OCI-LY7 (cell line): ENCODE measurements at regions not wholly inside any gene's neighbourhood (a gene's known extent, or its start where the extent isn't known, plus 50 kb on each side); places are given as distances from the start of the nearest gene placed in this dataset.

Source experiments
- BruUV-seq: library from RNA; stranded (reverse); fragments of 400-500 nt; replicated peaks from 2 replicates; lab custom pipeline; 2021; lab: Mats Ljungman, UMichigan
- CTCF ChIA-PET: fragments of 300-600 bp; sonication (Branson Sonifier 250); formaldehyde crosslinking; loops from one replicate; lab custom pipeline; 2022; ENCODE audit warnings: antibody characterized with exemption; ENCODE audit not compliant: unreplicated experiment; lab: Charles Lee
- POLR2A ChIA-PET: fragments of 300-600 bp; sonication (Branson Sonifier 250); formaldehyde crosslinking; loops from one replicate; lab custom pipeline; 2022; ENCODE audit warnings: antibody characterized with exemption; lab: Charles Lee
- DNase-seq: peaks from one replicate; pipeline ENCODE4 v3.0.0-alpha.2; 2015; ENCODE audit warnings: low spot score
- H2AFZ ChIP-seq: fragments of 200-600 bp; sonication (generic), shearing (Covaris generic); 2 replicates; pipeline ENCODE4 v1.6.1; 2014; ENCODE audit warnings: mild to moderate bottlenecking, antibody characterized with exemption, low read length, moderate library complexity
- H3K27ac ChIP-seq: fragments of 200-600 bp; sonication (generic); 2 replicates; pipeline ENCODE4 v1.5.1; 2014; ENCODE audit warnings: mixed run types, low read depth, mild to moderate bottlenecking, moderate library complexity, low read length, inconsistent platforms; ENCODE audit not compliant: poor library complexity, severe bottlenecking
- H3K36me3 ChIP-seq: fragments of 200-600 bp; sonication (generic); 2 replicates; pipeline ENCODE4 v1.6.1; 2014; ENCODE audit warnings: mild to moderate bottlenecking, antibody characterized with exemption, low read length, moderate library complexity, mixed read lengths; ENCODE audit not compliant: insufficient read depth
- H3K4me1 ChIP-seq: fragments of 200-600 bp; sonication (generic); 2 replicates; pipeline ENCODE4 v1.5.1; 2014; ENCODE audit warnings: mild to moderate bottlenecking, low read length; ENCODE audit not compliant: insufficient read depth, poor library complexity, severe bottlenecking
- H3K4me2 ChIP-seq: fragments of 200-600 bp; sonication (generic); 2 replicates; pipeline ENCODE4 v1.6.1; 2014; ENCODE audit warnings: mild to moderate bottlenecking, low read length
- H3K4me3 ChIP-seq: fragments of 200-600 bp; sonication (generic); 2 replicates; pipeline ENCODE4 v1.5.1; 2014; ENCODE audit warnings: mild to moderate bottlenecking, low read depth, low read length; ENCODE audit not compliant: poor library complexity, severe bottlenecking
- H3K79me2 ChIP-seq: fragments of 200-600 bp; sonication (generic); 2 replicates; pipeline ENCODE4 v1.6.1; 2016; ENCODE audit warnings: low read depth, mild to moderate bottlenecking, low read length, moderate library complexity, mixed read lengths; ENCODE audit not compliant: insufficient read depth
- H3K9me2 ChIP-seq: fragments of 200-600 bp; sonication (generic); 2 replicates; pipeline ENCODE4 v1.6.1; 2016; ENCODE audit warnings: mild to moderate bottlenecking, low read length, mixed read lengths; ENCODE audit not compliant: insufficient read depth
- H3K9me3 ChIP-seq: fragments of 200-600 bp; sonication (generic); 2 replicates; pipeline ENCODE4 v1.6.1; 2014; ENCODE audit warnings: mild to moderate bottlenecking, mixed run types, low read length, mixed read lengths
- H4K20me1 ChIP-seq: fragments of 200-600 bp; sonication (generic); 2 replicates; pipeline ENCODE4 v1.6.1; 2014; ENCODE audit warnings: mild to moderate bottlenecking, antibody characterized with exemption, low read length, moderate library complexity, mixed read lengths; ENCODE audit not compliant: insufficient read depth
- EZH2phosphoT487 ChIP-seq: fragments of 200-600 bp; sonication (generic); IDR thresholded peaks from 2 replicates; pipeline ENCODE4 v1.6.1; 2018; ENCODE audit warnings: low read depth, borderline replicate concordance, mild to moderate bottlenecking, mixed run types, antibody characterized with exemption, low read length, moderate library complexity, mixed read lengths
- intact Hi-C: fragments of 100-400 bp; cut with micrococcal nuclease; formaldehyde crosslinking; loops from one replicate; pipeline ENCODE4 v1.10.0; 2022; ENCODE audit not compliant: unreplicated experiment
- TF ChIP-seq, protein P1 (sequence below): fragments of 200-600 bp; sonication (generic); conservative IDR thresholded peaks from 2 replicates; pipeline ENCODE4 v1.5.1; 2014; ENCODE audit warnings: mild to moderate bottlenecking, antibody characterized with exemption, low read length, moderate library complexity, mixed read lengths

DNA sequence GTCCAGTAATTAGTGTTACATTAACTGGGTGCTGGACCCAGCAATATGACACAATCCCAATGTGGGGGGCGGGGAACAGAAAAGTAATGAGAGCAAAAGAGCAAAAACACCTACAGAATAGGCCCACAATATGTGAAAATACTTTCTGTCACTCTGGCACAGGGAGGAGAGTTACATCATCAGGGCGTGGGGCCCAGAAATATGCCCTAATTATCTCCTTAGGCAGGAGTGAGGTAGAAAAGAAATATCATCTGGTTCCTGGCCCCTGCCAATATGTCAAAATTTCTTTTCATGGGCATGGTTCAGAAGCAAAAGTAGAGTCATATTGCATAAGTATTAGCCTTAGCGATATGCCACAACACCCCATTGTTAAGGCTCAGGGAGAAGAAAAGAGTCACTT is 959.8 kb upstream of the TSPY4 start:
- H3K4me3 ChIP-seq: no peak overlapping the region
- no peaks in the 10 kb centered on the region for H4K20me1 ChIP-seq
- POLR2A ChIA-PET: interaction anchor here (0.6 kb wide), 1 partner anchor 904 kb away, joined by 3 read pairs; no protein-coding TSS in a partner anchor
- CTCF ChIA-PET: no interaction called here
- H3K9me3 ChIP-seq: no peaks in the 10 kb centered on the region
- no peak overlapping the region for H2AFZ ChIP-seq
- TF ChIP-seq, protein P1, sequence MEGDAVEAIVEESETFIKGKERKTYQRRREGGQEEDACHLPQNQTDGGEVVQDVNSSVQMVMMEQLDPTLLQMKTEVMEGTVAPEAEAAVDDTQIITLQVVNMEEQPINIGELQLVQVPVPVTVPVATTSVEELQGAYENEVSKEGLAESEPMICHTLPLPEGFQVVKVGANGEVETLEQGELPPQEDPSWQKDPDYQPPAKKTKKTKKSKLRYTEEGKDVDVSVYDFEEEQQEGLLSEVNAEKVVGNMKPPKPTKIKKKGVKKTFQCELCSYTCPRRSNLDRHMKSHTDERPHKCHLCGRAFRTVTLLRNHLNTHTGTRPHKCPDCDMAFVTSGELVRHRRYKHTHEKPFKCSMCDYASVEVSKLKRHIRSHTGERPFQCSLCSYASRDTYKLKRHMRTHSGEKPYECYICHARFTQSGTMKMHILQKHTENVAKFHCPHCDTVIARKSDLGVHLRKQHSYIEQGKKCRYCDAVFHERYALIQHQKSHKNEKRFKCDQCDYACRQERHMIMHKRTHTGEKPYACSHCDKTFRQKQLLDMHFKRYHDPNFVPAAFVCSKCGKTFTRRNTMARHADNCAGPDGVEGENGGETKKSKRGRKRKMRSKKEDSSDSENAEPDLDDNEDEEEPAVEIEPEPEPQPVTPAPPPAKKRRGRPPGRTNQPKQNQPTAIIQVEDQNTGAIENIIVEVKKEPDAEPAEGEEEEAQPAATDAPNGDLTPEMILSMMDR: no peak
- no peak for TF ChIP-seq EZH2phosphoT487
- H3K79me2 ChIP-seq: no peaks in the 10 kb centered on the region
- no peak overlapping the region for H3K27ac ChIP-seq
- H3K4me1 ChIP-seq: no peaks in the 10 kb centered on the region
- no TSS peak for BruUV-seq
- DNase-seq: no peak
- H3K9me2 ChIP-seq: no peaks in the 10 kb centered on the region
- no peaks in the 10 kb centered on the region for H3K36me3 ChIP-seq
- intact Hi-C loops: no loop called here
- no peak overlapping the region for H3K4me2 ChIP-seq

DNA sequence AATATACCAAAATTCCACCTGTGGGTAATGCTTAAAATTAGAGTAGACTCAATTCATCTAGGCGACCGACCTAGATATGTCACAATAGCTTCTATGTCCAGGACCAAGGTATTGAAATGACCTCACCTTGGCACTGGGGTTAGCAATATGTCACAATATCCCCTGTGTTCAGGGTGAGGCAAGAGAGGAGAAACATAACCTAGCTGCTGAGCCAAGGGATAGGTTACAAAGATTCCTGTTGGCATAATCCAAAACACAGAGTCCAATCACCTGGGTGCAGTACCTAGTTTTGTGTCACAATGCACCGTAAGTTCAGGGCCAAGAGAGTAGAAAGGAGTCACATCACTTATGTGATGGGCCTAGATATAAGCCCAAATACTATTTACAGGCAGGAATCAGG is 957.5 kb upstream of the TSPY4 start:
- no peaks in the 10 kb centered on the region for H4K20me1 ChIP-seq
- H3K36me3 ChIP-seq: no peaks in the 10 kb centered on the region
- ChIA-PET POLR2A (no interaction called here), CTCF (no interaction called here)
- H2AFZ ChIP-seq: no peak overlapping the region
- no peaks in the 10 kb centered on the region for H3K9me3 ChIP-seq
- no peaks in the 10 kb centered on the region for H3K79me2 ChIP-seq
- H3K4me1 ChIP-seq: no peaks in the 10 kb centered on the region
- H3K4me2 ChIP-seq: no peak overlapping the region
- intact Hi-C loops: no loop called here
- BruUV-seq: no TSS peak
- no peak overlapping the region for H3K27ac ChIP-seq
- H3K9me2 ChIP-seq: no peaks in the 10 kb centered on the region
- no peak overlapping the region for H3K4me3 ChIP-seq
- TF ChIP-seq, protein P1: no peak
- TF ChIP-seq EZH2phosphoT487: no peak
- no peak for DNase-seq

DNA sequence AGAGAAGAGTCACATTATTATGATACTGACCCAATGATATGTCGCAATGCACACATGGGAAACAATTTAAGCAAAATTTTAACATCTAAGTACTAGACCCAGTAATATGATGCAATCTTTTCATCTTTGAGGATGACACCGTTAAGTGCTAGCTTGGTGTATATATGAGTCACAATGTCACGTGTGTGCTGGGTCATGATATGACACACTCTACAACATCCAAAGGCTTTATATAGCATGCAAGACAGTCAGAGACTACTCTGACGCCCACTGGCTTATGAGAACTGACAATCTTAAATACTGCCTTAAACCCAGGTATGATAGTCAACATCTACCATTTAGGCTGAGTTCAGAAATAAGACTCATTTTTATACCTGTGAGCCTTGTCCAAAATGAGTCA is 955.8 kb upstream of the TSPY4 start:
- Histone ChIP-seq H2AFZ (no peak overlapping the region), H3K4me2 (no peak overlapping the region), H3K36me3 (no peaks in the 10 kb centered on the region), H4K20me1 (no peaks in the 10 kb centered on the region), H3K9me3 (no peaks in the 10 kb centered on the region), H3K4me1 (no peaks in the 10 kb centered on the region), H3K9me2 (no peaks in the 10 kb centered on the region), H3K79me2 (no peaks in the 10 kb centered on the region), H3K4me3 (no peak overlapping the region), H3K27ac (no peak overlapping the region)
- ChIA-PET CTCF (no interaction called here), POLR2A (no interaction called here)
- TF ChIP-seq EZH2phosphoT487: no peak
- TF ChIP-seq, protein P1: no peak
- no peak for DNase-seq
- intact Hi-C loops: no loop called here
- BruUV-seq: no TSS peak
